ENCODE measurements at regions not wholly inside any gene's neighbourhood (a gene's known extent, or its start where the extent isn't known, plus 50 kb on each side); places are given as distances from the start of the nearest gene placed in this dataset.

DNA sequence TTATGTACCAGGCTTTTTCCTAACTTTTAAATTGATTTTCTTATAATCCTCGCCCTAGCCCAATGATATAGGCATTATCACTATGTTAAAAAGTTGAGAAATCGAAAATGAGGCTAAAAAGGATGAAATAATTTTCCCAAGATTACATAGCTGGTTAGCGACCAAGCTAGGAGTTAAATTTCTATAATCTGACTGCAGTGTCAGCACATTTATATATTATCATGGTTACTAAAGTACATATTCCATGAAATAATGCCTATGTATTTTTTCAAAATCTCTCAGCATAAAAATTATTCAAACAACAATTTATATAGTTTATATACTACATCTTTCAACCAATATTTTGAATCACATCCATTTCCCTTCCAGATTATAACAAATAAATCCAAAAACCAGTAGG lies 317.3 kb upstream of the TFPI start:
- CTCF ChIA-PET: no interaction called here
- Mint-ChIP-seq H3K27ac (ENCODE audit: unreplicated experiment) (no peak overlapping the region), H3K4me3 (ENCODE audit: low read depth, unreplicated experiment) (no peak overlapping the region), H3K27me3 (ENCODE audit: unreplicated experiment) (peaks cover 33% of the 10 kb centered on the region), H3K36me3 (ENCODE audit: insufficient read depth, unreplicated experiment) (no peaks in the 10 kb centered on the region), H3K9me3 (ENCODE audit: low read depth, unreplicated experiment) (peaks cover 13% of the 10 kb centered on the region), H3K4me1 (ENCODE audit: low read depth, unreplicated experiment) (no peaks in the 10 kb centered on the region)
- intact Hi-C loops (cut with micrococcal nuclease; ENCODE audit: unreplicated experiment): no loop called here
- no peak for DNase-seq
- TF ChIP-seq CTCF (IDR thresholded peaks at IDR 0.05; ENCODE audit: unreplicated experiment): no peak
- BruUV-seq (replicated peaks): no TSS peak

DNA sequence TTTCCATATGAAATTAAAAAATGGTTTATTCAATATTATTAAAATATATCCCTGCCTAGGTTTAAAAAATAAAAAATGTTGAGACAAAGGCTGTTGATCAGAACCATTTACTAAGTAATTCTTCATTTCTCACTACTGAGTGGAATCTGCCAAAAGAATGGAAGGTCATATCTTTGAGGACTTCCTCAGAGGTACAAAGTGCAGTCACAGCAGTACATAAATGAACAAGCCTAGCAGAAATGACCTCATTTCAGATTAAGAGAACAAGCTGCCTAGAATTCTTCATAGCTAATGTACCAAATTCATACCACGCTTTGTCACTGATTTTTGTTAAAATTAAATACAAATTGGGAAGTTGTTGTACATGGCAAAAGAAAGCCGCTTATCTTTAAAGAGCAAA lies 318.9 kb upstream of the TFPI start:
- H3K27ac Mint-ChIP-seq (ENCODE audit: unreplicated experiment): no peak overlapping the region
- peaks cover 16% of the 10 kb centered on the region for H3K27me3 Mint-ChIP-seq (ENCODE audit: unreplicated experiment)
- DNase-seq: no peak
- H3K4me1 Mint-ChIP-seq (ENCODE audit: low read depth, unreplicated experiment): peaks cover 6% of the 10 kb centered on the region
- H3K9me3 Mint-ChIP-seq (ENCODE audit: low read depth, unreplicated experiment): peaks cover 9% of the 10 kb centered on the region
- intact Hi-C loops (cut with micrococcal nuclease; ENCODE audit: unreplicated experiment): no loop called here
- H3K4me3 Mint-ChIP-seq (ENCODE audit: low read depth, unreplicated experiment): no peak overlapping the region
- no peak for TF ChIP-seq CTCF (IDR thresholded peaks at IDR 0.05; ENCODE audit: unreplicated experiment)
- CTCF ChIA-PET: no interaction called here
- H3K36me3 Mint-ChIP-seq (ENCODE audit: insufficient read depth, unreplicated experiment): no peaks in the 10 kb centered on the region
- no TSS peak for BruUV-seq (replicated peaks)

DNA sequence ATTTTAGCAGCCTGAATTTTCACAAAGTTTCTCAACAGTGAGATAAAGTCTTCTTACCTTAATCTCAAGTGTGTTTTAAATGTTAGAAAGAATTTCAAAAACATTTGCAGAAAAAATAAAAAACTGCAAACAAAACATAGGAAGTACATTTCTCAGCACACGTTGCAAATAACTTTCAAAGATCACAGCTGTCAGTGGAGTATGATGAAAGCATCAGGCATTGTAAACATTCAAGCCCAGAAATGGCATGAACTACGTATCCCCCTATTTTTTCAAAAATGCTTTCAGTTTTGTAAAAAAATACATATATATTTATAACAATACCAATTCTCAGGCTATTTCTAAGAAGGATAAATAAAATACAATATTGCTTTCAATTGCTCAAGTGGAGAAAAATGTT lies 320.6 kb upstream of the TFPI start:
- Mint-ChIP-seq H3K4me3 (ENCODE audit: low read depth, unreplicated experiment) (no peak overlapping the region), H3K9me3 (ENCODE audit: low read depth, unreplicated experiment) (peaks cover under 1% of the 10 kb centered on the region), H3K27ac (ENCODE audit: unreplicated experiment) (no peak overlapping the region), H3K4me1 (ENCODE audit: low read depth, unreplicated experiment) (peaks cover 6% of the 10 kb centered on the region), H3K27me3 (ENCODE audit: unreplicated experiment) (no peaks in the 10 kb centered on the region), H3K36me3 (ENCODE audit: insufficient read depth, unreplicated experiment) (no peaks in the 10 kb centered on the region)
- TF ChIP-seq CTCF (IDR thresholded peaks at IDR 0.05; ENCODE audit: unreplicated experiment): no peak
- CTCF ChIA-PET: no interaction called here
- intact Hi-C loops (cut with micrococcal nuclease; ENCODE audit: unreplicated experiment): no loop called here
- DNase-seq: no peak
- no TSS peak for BruUV-seq (replicated peaks)

DNA sequence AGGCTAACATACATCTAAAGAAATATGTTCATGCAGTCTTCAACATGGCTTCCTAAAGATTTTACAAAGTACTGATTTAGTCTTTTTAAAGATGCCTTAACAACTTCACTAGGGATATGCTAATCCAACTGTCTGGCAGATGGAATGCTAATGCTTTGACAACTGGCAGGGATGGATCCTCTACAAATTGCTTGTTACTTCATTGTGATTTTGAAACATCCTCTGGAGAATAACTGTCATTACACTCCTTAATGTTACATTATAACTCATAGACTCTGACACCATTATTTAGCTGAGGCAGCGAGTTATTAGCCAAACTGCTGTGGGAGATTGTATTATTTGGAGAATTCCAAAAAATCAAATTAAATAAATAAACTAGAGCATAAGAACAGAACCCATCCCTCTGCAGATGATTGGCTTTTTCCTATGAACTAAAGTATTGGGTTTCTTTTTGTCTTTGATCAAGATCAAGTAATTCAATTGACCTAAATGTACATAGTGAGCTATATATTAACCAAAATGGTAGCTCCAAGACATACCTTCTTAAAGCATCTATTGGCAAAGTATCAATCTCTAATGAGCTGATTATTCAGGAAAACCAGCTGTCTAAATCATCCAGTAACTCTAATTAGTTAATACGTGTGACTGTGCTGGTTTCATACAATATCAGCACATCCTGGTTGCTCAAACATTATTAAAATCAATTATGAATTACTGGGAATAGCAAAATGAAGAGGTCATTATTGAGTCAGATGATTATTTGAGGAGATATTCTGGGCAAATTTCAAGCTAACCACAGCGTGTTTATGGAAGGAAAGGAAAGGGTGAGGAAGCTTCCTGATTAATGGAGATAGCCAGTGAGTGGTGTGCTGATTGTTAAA lies 321.3 kb upstream of the TFPI start:
- H3K27ac Mint-ChIP-seq (ENCODE audit: unreplicated experiment): no peak overlapping the region
- H3K4me1 Mint-ChIP-seq (ENCODE audit: low read depth, unreplicated experiment): peaks cover 6% of the 10 kb centered on the region
- H3K4me3 Mint-ChIP-seq (ENCODE audit: low read depth, unreplicated experiment): no peak overlapping the region
- CTCF ChIA-PET: interaction anchor here (1.4 kb wide), 1 partner anchor 15 kb away, joined by 3 read pairs; no protein-coding TSS in a partner anchor
- BruUV-seq (replicated peaks): no TSS peak
- intact Hi-C loops (cut with micrococcal nuclease; ENCODE audit: unreplicated experiment): no loop called here
- no peak for DNase-seq
- H3K9me3 Mint-ChIP-seq (ENCODE audit: low read depth, unreplicated experiment): no peaks in the 10 kb centered on the region
- no peaks in the 10 kb centered on the region for H3K27me3 Mint-ChIP-seq (ENCODE audit: unreplicated experiment)
- TF ChIP-seq CTCF (IDR thresholded peaks at IDR 0.05; ENCODE audit: unreplicated experiment): no peak
- H3K36me3 Mint-ChIP-seq (ENCODE audit: insufficient read depth, unreplicated experiment): no peaks in the 10 kb centered on the region
